ENCODE measurements at regions not wholly inside any gene's neighbourhood (a gene's known extent, or its start where the extent isn't known, plus 50 kb on each side); places are given as distances from the start of the nearest gene placed in this dataset.

- TF ChIP-seq ZBTB10 (CRISPR knock-in tag; IDR thresholded peaks at IDR 0.05; ENCODE audit: borderline replicate concordance) (no peak), PBX2 (CRISPR knock-in tag; IDR thresholded peaks at IDR 0.05) (no peak), ZNF224 (CRISPR knock-in tag; IDR thresholded peaks at IDR 0.05) (no peak), HCFC1 (IDR thresholded peaks at IDR 0.05; ENCODE audit: low read depth, low read length) (no peak), ZNF569 (CRISPR knock-in tag; IDR thresholded peaks at IDR 0.05; ENCODE audit: borderline replicate concordance) (no peak), ZNF513 (CRISPR knock-in tag; conservative IDR thresholded peaks at IDR 0.05) (no peak), SRF (IDR thresholded peaks at IDR 0.05; ENCODE audit: low read depth, low read length) (no peak), RFXANK (CRISPR knock-in tag; IDR thresholded peaks at IDR 0.05) (no peak), ZFYVE20 (CRISPR knock-in tag; IDR thresholded peaks at IDR 0.05; ENCODE audit: borderline replicate concordance, low read depth) (no peak), ZNF510 (CRISPR knock-in tag; IDR thresholded peaks at IDR 0.05; ENCODE audit: low read depth) (no peak), ZNF567 (CRISPR knock-in tag; IDR thresholded peaks at IDR 0.05; ENCODE audit: borderline replicate concordance) (no peak), ZNF710 (CRISPR knock-in tag; IDR thresholded peaks at IDR 0.05; ENCODE audit: borderline replicate concordance) (no peak)
- TF ChIP-seq, protein P1, sequence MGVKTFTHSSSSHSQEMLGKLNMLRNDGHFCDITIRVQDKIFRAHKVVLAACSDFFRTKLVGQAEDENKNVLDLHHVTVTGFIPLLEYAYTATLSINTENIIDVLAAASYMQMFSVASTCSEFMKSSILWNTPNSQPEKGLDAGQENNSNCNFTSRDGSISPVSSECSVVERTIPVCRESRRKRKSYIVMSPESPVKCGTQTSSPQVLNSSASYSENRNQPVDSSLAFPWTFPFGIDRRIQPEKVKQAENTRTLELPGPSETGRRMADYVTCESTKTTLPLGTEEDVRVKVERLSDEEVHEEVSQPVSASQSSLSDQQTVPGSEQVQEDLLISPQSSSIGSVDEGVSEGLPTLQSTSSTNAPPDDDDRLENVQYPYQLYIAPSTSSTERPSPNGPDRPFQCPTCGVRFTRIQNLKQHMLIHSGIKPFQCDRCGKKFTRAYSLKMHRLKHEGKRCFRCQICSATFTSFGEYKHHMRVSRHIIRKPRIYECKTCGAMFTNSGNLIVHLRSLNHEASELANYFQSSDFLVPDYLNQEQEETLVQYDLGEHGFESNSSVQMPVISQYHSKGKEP (CRISPR knock-in tag; IDR thresholded peaks at IDR 0.05): no peak
- Histone ChIP-seq H3K36me3 (replicated peaks in 1 of 2; ENCODE audit: control insufficient read depth in 1 of 2, insufficient read depth in 2 of 2, low read length in 2 of 2) (no peaks in the 10 kb centered on the region), H4K20me1 (ENCODE audit: insufficient read depth, low read length) (no peaks in the 10 kb centered on the region), H3K27ac (ENCODE audit: extremely low read length, insufficient read depth, low read length) (no peak overlapping the region), H3K27me3 (ENCODE audit: control insufficient read depth in 1 of 2, insufficient read depth in 2 of 2, low read length in 2 of 2) (no peaks in the 10 kb centered on the region), H3K79me2 (ENCODE audit: insufficient read depth, low read length) (no peaks in the 10 kb centered on the region), H3K4me3 (replicated peaks in 1 of 3; ENCODE audit: insufficient read depth in 1 of 3, low read depth in 2 of 3, low read length in 3 of 3) (no peak overlapping the region), H3K4me1 (ENCODE audit: insufficient read depth, low read length) (no peaks in the 10 kb centered on the region), H3K4me2 (ENCODE audit: low read depth, low read length) (no peak overlapping the region), H3K9me3 (ENCODE audit: low read length) (no peaks in the 10 kb centered on the region), H3K9ac (ENCODE audit: insufficient read depth, low read depth, low read length) (no peak overlapping the region), H2AFZ (ENCODE audit: low read length) (no peak overlapping the region)
- ChIA-PET CTCF (ENCODE audit: low intra/inter-chr PET ratio, low total read pairs) (no interaction called here), POLR2A (no interaction called here)
- in situ Hi-C loops (cut with HindIII; ENCODE audit: extremely low pct_ligation_motif_present, low pct_unique_long_range_greater_than_20kb) (no loop called here), intact Hi-C loops (cut with micrococcal nuclease; ENCODE audit: unreplicated experiment) (no loop called here)
- DNase-seq (ENCODE audit: low spot score): no peak
- BruUV-seq (replicated peaks): no TSS peak
- 86% methylated on average over 1 of the region's 1 CpG for WGBS (ENCODE audit: low lambda C conversion rate)
- ATAC-seq: no peak
- no peak for FAIRE-seq
Measured at GRCh38 chrX:106378616-106379015, 210.5 kb downstream of the PWWP3B start.

Data from HepG2 (cell line).